ENCODE measurements at regions not wholly inside any gene's neighbourhood (a gene's known extent, or its start where the extent isn't known, plus 50 kb on each side); places are given as distances from the start of the nearest gene placed in this dataset.
"Not testable (repeated sequence)": the region's sequence is repeated elsewhere in the genome, so short reads cannot be mapped to it uniquely, and the experiment has no call there.

- ChIA-PET CTCF (no interaction called here), POLR2A (no interaction called here)
- no peak for DNase-seq (ENCODE audit: extremely low spot score)
- TF ChIP-seq CTCF (IDR thresholded peaks at IDR 0.05; ENCODE audit: control extremely low read depth, extremely low read depth, low read depth, missing control alignments), result no peak
These were observed 179.1 kb upstream of the MEIS1 start for GRCh38 chr2:66255867-66256266.

GRCh38 chr2:66255136-66255535 is 179.8 kb upstream of the MEIS1 start:
- ChIA-PET CTCF (no interaction called here), POLR2A (no interaction called here)
- no peak for TF ChIP-seq CTCF (IDR thresholded peaks at IDR 0.05; ENCODE audit: control extremely low read depth, extremely low read depth, low read depth, missing control alignments)
- DNase-seq (ENCODE audit: extremely low spot score), result no peak

GRCh38 chr2:66253066-66253465 is 181.9 kb upstream of the MEIS1 start:
- DNase-seq (ENCODE audit: extremely low spot score), result no peak
- TF ChIP-seq CTCF (IDR thresholded peaks at IDR 0.05; ENCODE audit: control extremely low read depth, extremely low read depth, low read depth, missing control alignments), result no peak
- ChIA-PET CTCF (interaction anchor here (1.0 kb wide), 1 partner anchor 75 kb away, joined by 3 read pairs; no protein-coding TSS in a partner anchor), POLR2A (no interaction called here)

- CTCF ChIA-PET, result no interaction called here
- no peak for TF ChIP-seq CTCF (IDR thresholded peaks at IDR 0.05; ENCODE audit: control extremely low read depth, extremely low read depth, low read depth, missing control alignments)
- POLR2A ChIA-PET, result no interaction called here
- DNase-seq (ENCODE audit: extremely low spot score), result no peak
These were observed 182.8 kb upstream of the MEIS1 start for GRCh38 chr2:66252109-66252508.

DNA sequence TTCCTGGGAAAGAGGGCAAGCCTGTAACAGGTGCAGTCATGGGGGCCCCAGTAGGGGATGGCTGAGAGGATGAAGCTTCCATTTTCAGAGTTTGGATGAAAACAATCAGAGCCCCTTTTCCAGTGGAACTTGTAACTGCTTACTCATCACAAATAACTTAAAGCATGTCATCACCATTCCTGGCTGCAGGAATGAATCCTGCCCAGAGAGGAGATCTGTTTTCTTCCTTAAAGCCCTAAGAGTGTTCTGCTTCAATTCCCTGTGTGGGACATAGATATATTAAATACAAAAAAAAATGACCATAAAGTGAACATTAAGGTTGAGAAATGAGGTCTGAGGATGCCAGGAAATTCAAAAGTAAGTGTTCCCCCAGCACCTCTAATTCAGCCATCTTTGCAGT is 183.4 kb upstream of the MEIS1 start:
- TF ChIP-seq CTCF (IDR thresholded peaks at IDR 0.05; ENCODE audit: control extremely low read depth, extremely low read depth, low read depth, missing control alignments), result no peak
- POLR2A ChIA-PET, result no interaction called here
- no peak for DNase-seq (ENCODE audit: extremely low spot score)
- CTCF ChIA-PET, result no interaction called here

GRCh38 chr2:66249089-66249488 is 185.8 kb upstream of the MEIS1 start:
- CTCF ChIA-PET; POLR2A ChIA-PET; DNase-seq (ENCODE audit: extremely low spot score): not testable (repeated sequence)

DNA sequence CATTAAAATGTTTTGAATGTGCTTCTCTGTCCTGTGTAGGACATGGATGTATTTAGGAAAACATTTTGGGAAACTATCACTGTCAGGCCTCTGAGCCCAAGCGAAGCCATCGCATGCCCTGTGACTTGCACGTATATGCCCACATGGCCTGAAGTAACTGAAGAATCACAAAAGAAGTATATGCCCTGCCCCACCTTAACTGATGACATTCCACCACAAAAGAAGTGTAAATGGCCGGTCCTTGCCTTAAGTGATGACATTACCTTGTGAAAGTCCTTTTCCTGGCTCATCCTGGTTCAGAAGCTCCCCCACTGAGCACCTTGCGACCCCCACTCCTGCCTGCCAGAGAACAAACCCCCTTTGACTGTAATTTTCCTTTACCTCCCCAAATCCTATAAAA is 191.1 kb upstream of the MEIS1 start:
- DNase-seq (ENCODE audit: extremely low spot score); POLR2A ChIA-PET; CTCF ChIA-PET: not testable (repeated sequence)

DNA sequence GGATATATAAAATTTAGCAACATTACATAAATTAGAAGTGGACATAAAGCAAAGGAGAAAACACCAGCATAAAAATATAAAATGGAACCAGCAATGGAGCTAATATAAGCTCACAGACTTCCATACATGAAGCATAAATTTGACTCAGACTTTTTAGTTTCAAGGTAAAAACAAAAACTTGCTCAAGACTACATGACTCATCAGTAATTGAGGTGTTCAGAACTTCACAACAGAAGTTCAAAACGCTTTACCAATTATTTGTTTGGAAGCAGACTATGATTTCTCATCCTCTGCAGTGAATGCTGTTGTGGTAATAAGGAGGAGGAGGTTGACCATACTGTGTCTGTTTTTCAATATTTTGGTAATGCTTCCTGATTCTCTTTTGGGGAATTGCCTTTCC is 192.0 kb upstream of the MEIS1 start:
- POLR2A ChIA-PET; DNase-seq (ENCODE audit: extremely low spot score); CTCF ChIA-PET: not testable (repeated sequence)

Data from GM10248 (cell line).